H1 (cell line): ENCODE measurements at regions not wholly inside any gene's neighbourhood (a gene's known extent, or its start where the extent isn't known, plus 50 kb on each side); places are given as distances from the start of the nearest gene placed in this dataset.

Experiments
- CTCF ChIA-PET: fragments of 300-600 bp; sonication (Branson Sonifier 250); formaldehyde crosslinking; loops from one replicate; lab custom pipeline; 2021; ENCODE audit not compliant: partially characterized antibody; lab: Charles Lee
- POLR2A ChIA-PET: fragments of 300-600 bp; sonication (Branson Sonifier 250); formaldehyde crosslinking; loops from one replicate; lab custom pipeline; 2021; ENCODE audit warnings: inconsistent platforms; ENCODE audit not compliant: partially characterized antibody; lab: Charles Lee
- DNase-seq, 2 experiments: peaks; one replicate each; pipeline versions ENCODE4 v3.0.0 to v3.0.0-alpha.2; 2010 to 2022; ENCODE audit warnings: low spot score in 2 of 2, low read depth in 1 of 2, mixed read lengths in 1 of 2
- FAIRE-seq: peaks from 2 replicates; lab custom pipeline; 2011; peaks lifted over from hg19 to GRCh38; lab: Jason Lieb, UNC
- H2AFZ ChIP-seq: 2 replicates; pipeline ENCODE4 v1.8.1; 2012; ENCODE audit warnings: low read length, inconsistent platforms
- H2AK5ac ChIP-seq: 2 replicates; pipeline ENCODE4 v1.6.1; 2013; ENCODE audit warnings: low read depth, low read length
- H2BK120ac ChIP-seq: replicated peaks from 2 replicates; pipeline ENCODE3; 2013; ENCODE audit warnings: low read depth, low read length, inconsistent platforms
- H2BK12ac ChIP-seq: 2 replicates; pipeline ENCODE4 v1.6.1; 2013; ENCODE audit warnings: low read depth, low read length
- H2BK15ac ChIP-seq: 2 replicates; pipeline ENCODE4 v1.6.1; 2013; ENCODE audit warnings: low read length
- H2BK20ac ChIP-seq: 2 replicates; pipeline ENCODE4 v1.6.1; 2013; ENCODE audit warnings: low read length
- H2BK5ac ChIP-seq: 2 replicates; pipeline ENCODE4 v1.6.1; 2013; ENCODE audit warnings: low read depth, low read length
- H3K14ac ChIP-seq: 2 replicates; pipeline ENCODE4 v1.6.1; 2013; ENCODE audit warnings: inconsistent platforms; ENCODE audit not compliant: insufficient read length
- H3K18ac ChIP-seq: 2 replicates; pipeline ENCODE4 v1.6.1; 2013; ENCODE audit warnings: low read length; ENCODE audit errors: extremely low read depth
- H3K23ac ChIP-seq: 2 replicates; pipeline ENCODE4 v1.6.1; 2013; ENCODE audit warnings: inconsistent platforms; ENCODE audit not compliant: insufficient read length
- H3K23me2 ChIP-seq: 2 replicates; pipeline ENCODE4 v1.6.1; 2013; ENCODE audit warnings: low read depth, low read length
- H3K27ac ChIP-seq: 2 replicates; pipeline ENCODE4 v1.6.1; 2011; ENCODE audit warnings: low read depth, low read length, inconsistent platforms
- H3K27me3 ChIP-seq, 4 experiments: replicated peaks in 1 of 4; 1 replicate in 1 of 4; 2 replicates in 3 of 4; pipeline versions ENCODE4 v1.6.1 to v1.8.1; 2011 to 2013; ENCODE audit warnings: low read length in 3 of 4, mild to moderate bottlenecking in 3 of 4, inconsistent platforms in 2 of 4, mixed read lengths in 2 of 4, moderate library complexity in 1 of 4; ENCODE audit not compliant: control insufficient read depth in 3 of 4, insufficient read depth in 3 of 4; ENCODE audit errors: extremely low read depth in 1 of 4
- H3K36me3 ChIP-seq, 4 experiments: 2 replicates each; pipeline versions ENCODE4 v1.6.1 to v1.8.1; 2011 to 2013; ENCODE audit warnings: mild to moderate bottlenecking in 4 of 4, low read length in 3 of 4, moderate library complexity in 2 of 4, control low read depth in 1 of 4, inconsistent platforms in 1 of 4; ENCODE audit not compliant: insufficient read depth in 4 of 4, control insufficient read depth in 2 of 4
- H3K4ac ChIP-seq: replicated peaks from 2 replicates; pipeline ENCODE3; 2013; ENCODE audit warnings: low read length, low read depth, mixed read lengths, inconsistent platforms; ENCODE audit not compliant: insufficient read length
- H3K4me1 ChIP-seq, 4 experiments: replicated peaks in 1 of 4; 1 replicate in 1 of 4; 2 replicates in 3 of 4; pipeline versions ENCODE4 v1.6.1 to v1.8.1; 2011 to 2013; ENCODE audit warnings: low read length in 3 of 4, inconsistent platforms in 2 of 4, mixed read lengths in 1 of 4; ENCODE audit not compliant: insufficient read depth in 4 of 4, control insufficient read depth in 3 of 4
- H3K4me2 ChIP-seq, 2 experiments: 2 replicates each; pipeline versions ENCODE4 v1.6.1 to v1.8.1; 2011 to 2013; ENCODE audit warnings: low read depth in 2 of 2, low read length in 2 of 2, control low read depth in 1 of 2, inconsistent platforms in 1 of 2, mild to moderate bottlenecking in 1 of 2; ENCODE audit not compliant: insufficient read depth in 1 of 2
- H3K4me3 ChIP-seq, 4 experiments: fragments of 200-600, 300-600 bp in 1 of 4; sonication (generic), shearing (Covaris generic), sonication (Bioruptor Twin) in 1 of 4; 2 replicates each; pipeline versions ENCODE4 v1.5.1 to v1.8.1; 2011 to 2016; ENCODE audit warnings: low read length in 4 of 4, low read depth in 3 of 4, control low read depth in 2 of 4, inconsistent platforms in 2 of 4, mild to moderate bottlenecking in 2 of 4, mixed read lengths in 1 of 4, moderate library complexity in 1 of 4; ENCODE audit not compliant: insufficient read depth in 2 of 4; ENCODE audit errors: extremely low read depth in 1 of 4
- H3K56ac ChIP-seq: replicated peaks from 2 replicates; pipeline ENCODE3; 2013; ENCODE audit warnings: low read depth, mild to moderate bottlenecking, mixed read lengths, low read length, inconsistent platforms; ENCODE audit not compliant: insufficient read length
- H3K79me1 ChIP-seq: 2 replicates; pipeline ENCODE4 v1.6.1; 2013; ENCODE audit warnings: low read depth, low read length, control low read depth
- H3K79me2 ChIP-seq, 2 experiments: 2 replicates each; pipeline versions ENCODE4 v1.6.1 to v1.8.1; 2012 to 2013; ENCODE audit warnings: low read length in 2 of 2, mild to moderate bottlenecking in 2 of 2, inconsistent platforms in 1 of 2; ENCODE audit not compliant: insufficient read depth in 2 of 2, control insufficient read depth in 1 of 2
- H3K9ac ChIP-seq, 4 experiments: replicated peaks in 1 of 4; 1 replicate in 1 of 4; 2 replicates in 3 of 4; pipeline versions ENCODE4 v1.6.1 to v1.8.1; 2011 to 2013; ENCODE audit warnings: low read depth in 3 of 4, low read length in 3 of 4, control low read depth in 2 of 4, mild to moderate bottlenecking in 2 of 4, moderate library complexity in 2 of 4, inconsistent platforms in 1 of 4; ENCODE audit errors: extremely low read depth in 1 of 4
- H3K9me3 ChIP-seq, 2 experiments: 2 replicates each; pipeline versions ENCODE4 v1.6.1 to v1.8.1; 2012 to 2013; ENCODE audit warnings: mild to moderate bottlenecking in 2 of 2, moderate library complexity in 2 of 2, control low read depth in 1 of 2, inconsistent platforms in 1 of 2, low read depth in 1 of 2, low read length in 1 of 2, mixed read lengths in 1 of 2; ENCODE audit not compliant: insufficient read depth in 2 of 2
- H4K20me1 ChIP-seq, 2 experiments: replicated peaks in 1 of 2; 2 replicates each; pipeline versions ENCODE3 to v1.8.1; 2011 to 2013; ENCODE audit warnings: inconsistent platforms in 2 of 2, low read length in 2 of 2, mild to moderate bottlenecking in 1 of 2; ENCODE audit not compliant: insufficient read depth in 2 of 2, control insufficient read depth in 1 of 2
- H4K5ac ChIP-seq: 2 replicates; pipeline ENCODE4 v1.6.1; 2013; ENCODE audit warnings: low read length, low read depth, mixed read lengths, inconsistent platforms; ENCODE audit not compliant: insufficient read length
- H4K8ac ChIP-seq: 2 replicates; pipeline ENCODE4 v1.8.0; 2013; ENCODE audit warnings: mild to moderate bottlenecking, moderate library complexity, low read length, inconsistent platforms; ENCODE audit not compliant: insufficient read depth; ENCODE audit errors: extremely low read depth
- H4K91ac ChIP-seq: replicated peaks from 2 replicates; pipeline ENCODE3; 2013; ENCODE audit warnings: low read length, mixed read lengths, inconsistent platforms; ENCODE audit not compliant: insufficient read length
- CHD1 ChIP-seq: IDR thresholded peaks from 2 replicates; pipeline ENCODE4 v1.6.1; 2012; ENCODE audit warnings: low read depth, low read length, improper control_type of control experiment
- EGR1 ChIP-seq: IDR thresholded peaks from 2 replicates; pipeline ENCODE4 v1.6.1; 2011; ENCODE audit warnings: low read depth, low read length, borderline replicate concordance
- JUN ChIP-seq: IDR thresholded peaks from 2 replicates; pipeline ENCODE4 v1.6.1; 2011; ENCODE audit warnings: low read depth, mild to moderate bottlenecking, improper control_type of control experiment, low read length
- POLR2A ChIP-seq, 2 experiments: IDR thresholded peaks; 1 replicate in 1 of 2; 2 replicates in 1 of 2; pipeline ENCODE4 v1.6.1; 2011; ENCODE audit warnings: low read depth in 2 of 2, low read length in 2 of 2, mild to moderate bottlenecking in 2 of 2; ENCODE audit errors: control extremely low read depth in 1 of 2
- SUZ12 ChIP-seq: fragments of 200-600 bp; sonication (generic); IDR thresholded peaks from 2 replicates; pipeline ENCODE4 v1.6.1; 2012; ENCODE audit warnings: mild to moderate bottlenecking, inconsistent platforms, low read length, moderate library complexity, mixed read lengths
- WGBS, 2 experiments: shearing (Covaris generic) in 1 of 2; methylation state at CpG; one replicate each; pipeline versions ENCODE4 v1.1.6 to v1.1.7; 2013 to 2015; ENCODE audit warnings: low lambda C conversion rate in 2 of 2, mixed read lengths in 2 of 2, inconsistent platforms in 1 of 2, low coverage in 1 of 2, missing lambda C conversion rate in 1 of 2; ENCODE audit not compliant: insufficient replicate concordance in 2 of 2, insufficient coverage in 1 of 2, insufficient read length in 1 of 2; ENCODE audit errors: extremely low coverage in 1 of 2, missing lambda C conversion rate in 1 of 2; 5-methylcytosine and 5-hydroxymethylcytosine counted together

- no peak overlapping the region for H3K4ac ChIP-seq
- H3K4me3 ChIP-seq, result no peak overlapping the region
- H4K5ac ChIP-seq, result no peak overlapping the region
- no peaks in the 10 kb centered on the region for H3K79me1 ChIP-seq
- no peak overlapping the region for H2BK15ac ChIP-seq
- no peak overlapping the region for H2BK120ac ChIP-seq
- no peak overlapping the region for H2AK5ac ChIP-seq
- no peak for TF ChIP-seq JUN
- TF ChIP-seq EGR1, result no peak
- no peak for TF ChIP-seq POLR2A (IDR thresholded peaks at IDR 0.05; ENCODE audit: control extremely low read depth in 1 of 2, low read depth in 2 of 2, low read length in 2 of 2)
- TF ChIP-seq CHD1, result no peak
- no peak for TF ChIP-seq SUZ12
- CTCF ChIA-PET, result no interaction called here
- no peak overlapping the region for H2BK5ac ChIP-seq
- no peak overlapping the region for H3K27ac ChIP-seq
- no peak overlapping the region for H4K8ac ChIP-seq
- no peaks in the 10 kb centered on the region for H3K36me3 ChIP-seq
- POLR2A ChIA-PET, result no interaction called here
- DNase-seq, result no peak
- no peak overlapping the region for H3K9ac ChIP-seq
- no peak overlapping the region for H2BK12ac ChIP-seq
- H3K23ac ChIP-seq, result no peak overlapping the region
- 78% methylated on average over 4 of the region's 4 CpGs; no CpG with 5 or more reads in 1 of the 2 experiments for WGBS, 2 experiments
- peaks cover 0 to 1% (median 0%) of the 10 kb centered on the region in 4 experiments; a peak in 1 of 7 replicates for H3K27me3 ChIP-seq
- FAIRE-seq, result no peak
- no peaks in the 10 kb centered on the region for H3K9me3 ChIP-seq
- no peaks in the 10 kb centered on the region for H3K4me1 ChIP-seq
- no peak overlapping the region for H3K4me2 ChIP-seq
- H2BK20ac ChIP-seq, result no peak overlapping the region
- no peaks in the 10 kb centered on the region for H3K79me2 ChIP-seq
- no peaks in the 10 kb centered on the region for H3K23me2 ChIP-seq
- H3K56ac ChIP-seq, result no peak overlapping the region
- no peaks in the 10 kb centered on the region for H4K20me1 ChIP-seq
- no peak overlapping the region for H3K14ac ChIP-seq
- peak overlapping the region; percentile 21; the same call in 1 of the 2 replicates for H2AFZ ChIP-seq
- H4K91ac ChIP-seq, result no peak overlapping the region
- H3K18ac ChIP-seq, result no peak overlapping the region
Observed at GRCh38 chr13:62678039-62678438, 1262.4 kb upstream of the PCDH20 start.
